Parathyroid adenoma (tissue), 2 donors: ENCODE measurements at regions not wholly inside any gene's neighbourhood (a gene's known extent, or its start where the extent isn't known, plus 50 kb on each side); places are given as distances from the start of the nearest gene placed in this dataset.

ENCODE experiments used
- H2AFZ ChIP-seq: fragments of 300-600 bp; sonication (generic); one replicate; pipeline ENCODE4 v1.7.0; 2017; ENCODE audit warnings: antibody characterized with exemption, mild to moderate bottlenecking
- H3K27ac ChIP-seq: fragments of 300-600 bp; sonication (generic); one replicate; pipeline ENCODE4 v1.7.0; 2017
- H3K27me3 ChIP-seq: fragments of 300-600 bp; sonication (generic); one replicate; pipeline ENCODE4 v1.7.0; 2017; ENCODE audit warnings: low read length; ENCODE audit not compliant: control insufficient read depth, insufficient read depth
- H3K36me3 ChIP-seq: fragments of 300-600 bp; sonication (generic); one replicate; pipeline ENCODE4 v1.7.0; 2017; ENCODE audit warnings: low read length; ENCODE audit not compliant: control insufficient read depth, insufficient read depth
- H3K4me1 ChIP-seq: fragments of 300-600 bp; sonication (generic); one replicate; pipeline ENCODE4 v1.7.0; 2017; ENCODE audit warnings: control low read depth
- H3K4me2 ChIP-seq: fragments of 300-600 bp; sonication (generic); one replicate; pipeline ENCODE4 v1.7.0; 2017; ENCODE audit warnings: low read length
- H3K4me3 ChIP-seq: fragments of 300-600 bp; sonication (generic); one replicate; pipeline ENCODE4 v1.7.0; 2017; ENCODE audit warnings: low read depth, low read length
- H3K79me2 ChIP-seq: fragments of 300-600 bp; sonication (generic); one replicate; pipeline ENCODE4 v1.7.0; 2017; ENCODE audit warnings: control low read depth
- H3K9ac ChIP-seq: fragments of 300-600 bp; sonication (generic); one replicate; pipeline ENCODE4 v1.7.0; 2017; ENCODE audit warnings: mild to moderate bottlenecking
- H3K9me3 ChIP-seq: fragments of 300-600 bp; sonication (generic); one replicate; pipeline ENCODE4 v1.7.0; 2017; ENCODE audit warnings: low read length; ENCODE audit not compliant: control insufficient read depth
- TF ChIP-seq, protein P1 (sequence below): fragments of 300-600 bp; sonication (generic); IDR thresholded peaks from one replicate; pipeline ENCODE4 v1.7.0; 2017; ENCODE audit warnings: antibody characterized with exemption, mild to moderate bottlenecking
- donor health status: primary hyperparathyroidism.

DNA sequence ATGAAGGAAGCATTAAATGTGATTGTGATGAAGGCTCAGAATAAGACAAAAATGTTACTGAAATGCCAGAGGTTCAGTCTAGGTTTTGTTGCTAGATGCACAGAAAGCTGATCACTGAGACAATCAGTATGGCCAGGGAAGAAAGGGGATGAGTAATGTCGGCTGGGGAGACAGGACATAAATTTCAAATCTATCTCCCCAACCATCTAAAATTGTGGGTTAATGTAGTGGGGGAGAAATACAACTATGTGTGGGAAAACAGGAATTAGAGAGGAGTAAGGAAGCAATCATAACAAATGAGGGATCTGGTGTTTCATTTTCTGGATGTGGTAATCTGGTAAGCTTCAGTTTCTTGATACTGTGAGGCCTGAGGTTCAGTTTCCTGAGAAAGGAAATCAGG lies 1111.0 kb downstream of the XPNPEP1 start:
- TF ChIP-seq, protein P1, sequence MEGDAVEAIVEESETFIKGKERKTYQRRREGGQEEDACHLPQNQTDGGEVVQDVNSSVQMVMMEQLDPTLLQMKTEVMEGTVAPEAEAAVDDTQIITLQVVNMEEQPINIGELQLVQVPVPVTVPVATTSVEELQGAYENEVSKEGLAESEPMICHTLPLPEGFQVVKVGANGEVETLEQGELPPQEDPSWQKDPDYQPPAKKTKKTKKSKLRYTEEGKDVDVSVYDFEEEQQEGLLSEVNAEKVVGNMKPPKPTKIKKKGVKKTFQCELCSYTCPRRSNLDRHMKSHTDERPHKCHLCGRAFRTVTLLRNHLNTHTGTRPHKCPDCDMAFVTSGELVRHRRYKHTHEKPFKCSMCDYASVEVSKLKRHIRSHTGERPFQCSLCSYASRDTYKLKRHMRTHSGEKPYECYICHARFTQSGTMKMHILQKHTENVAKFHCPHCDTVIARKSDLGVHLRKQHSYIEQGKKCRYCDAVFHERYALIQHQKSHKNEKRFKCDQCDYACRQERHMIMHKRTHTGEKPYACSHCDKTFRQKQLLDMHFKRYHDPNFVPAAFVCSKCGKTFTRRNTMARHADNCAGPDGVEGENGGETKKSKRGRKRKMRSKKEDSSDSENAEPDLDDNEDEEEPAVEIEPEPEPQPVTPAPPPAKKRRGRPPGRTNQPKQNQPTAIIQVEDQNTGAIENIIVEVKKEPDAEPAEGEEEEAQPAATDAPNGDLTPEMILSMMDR = no peak
- no peak overlapping the region for H3K4me2 ChIP-seq

DNA sequence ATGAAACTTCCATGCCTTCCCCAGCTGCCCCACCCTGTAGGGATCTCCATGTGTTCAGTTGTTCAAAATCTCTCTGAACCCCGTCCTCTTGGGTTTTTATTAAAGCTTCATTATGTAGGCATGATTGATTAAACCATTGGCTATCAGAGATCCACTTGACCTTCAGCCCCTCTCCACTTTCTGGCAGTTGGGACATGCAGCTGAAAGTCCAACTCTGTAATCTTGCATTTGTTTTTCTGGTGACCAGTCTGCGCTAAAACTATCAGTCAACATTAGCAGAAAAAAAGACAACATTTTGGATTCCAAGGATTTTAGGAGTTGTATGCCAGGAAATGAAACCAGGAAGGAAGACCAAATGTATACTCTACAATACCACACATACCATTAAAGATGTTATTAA lies 1115.1 kb downstream of the XPNPEP1 start:
- no peaks in the 10 kb centered on the region for H3K79me2 ChIP-seq
- no peak overlapping the region for H2AFZ ChIP-seq
- no peaks in the 10 kb centered on the region for H3K36me3 ChIP-seq
- H3K4me3 ChIP-seq = no peak overlapping the region
- H3K27ac ChIP-seq = no peak overlapping the region
- no peaks in the 10 kb centered on the region for H3K27me3 ChIP-seq
- no peak overlapping the region for H3K4me2 ChIP-seq
- H3K4me1 ChIP-seq = no peaks in the 10 kb centered on the region
- H3K9me3 ChIP-seq = no peaks in the 10 kb centered on the region
- TF ChIP-seq, protein P1 = no peak
- H3K9ac ChIP-seq = no peak overlapping the region

More for the DNA sequence above, 1111.0 kb downstream of the XPNPEP1 start:
- H3K36me3 ChIP-seq = no peaks in the 10 kb centered on the region
- H3K79me2 ChIP-seq = no peaks in the 10 kb centered on the region
- H3K9me3 ChIP-seq = no peaks in the 10 kb centered on the region
- H2AFZ ChIP-seq = no peak overlapping the region
- H3K27ac ChIP-seq = no peak overlapping the region
- H3K4me1 ChIP-seq = no peaks in the 10 kb centered on the region
- H3K27me3 ChIP-seq = no peaks in the 10 kb centered on the region
- no peak overlapping the region for H3K4me3 ChIP-seq
- H3K9ac ChIP-seq = no peak overlapping the region

DNA sequence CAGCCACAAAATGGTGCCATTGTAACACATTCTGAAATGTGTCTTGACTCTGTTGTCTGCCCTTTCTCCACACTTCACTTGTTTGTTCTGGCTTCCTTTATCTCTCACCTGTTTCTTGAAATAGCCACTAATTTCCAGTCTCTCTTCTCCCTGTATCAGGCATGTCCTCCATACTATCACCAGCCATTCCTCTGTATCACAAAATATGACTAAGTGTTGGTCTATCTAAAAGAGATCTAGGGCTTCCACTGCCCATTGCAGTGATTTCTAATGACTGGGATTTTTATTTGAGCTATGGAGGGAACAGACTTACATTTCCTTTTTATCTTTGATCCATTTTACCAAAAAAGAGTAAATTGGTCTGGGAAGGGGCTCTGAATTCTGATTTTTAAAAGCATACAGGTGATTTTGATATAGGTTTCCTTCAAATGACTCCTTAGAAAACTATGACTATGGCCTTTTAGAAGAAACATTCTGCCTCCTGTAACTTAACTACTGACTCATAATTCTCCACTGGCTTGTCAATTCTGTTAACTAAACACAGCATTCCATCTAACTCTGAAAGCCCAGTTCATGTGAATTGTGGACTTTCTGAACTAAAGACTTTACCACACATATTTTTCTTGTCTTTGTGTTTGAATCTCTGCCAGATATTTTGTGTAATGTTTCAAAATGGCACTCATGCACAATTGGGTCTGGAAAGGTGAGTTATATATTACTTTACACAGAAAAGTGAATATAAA lies 1121.4 kb downstream of the XPNPEP1 start:
- H3K27ac ChIP-seq = no peak overlapping the region

GRCh38 chr10:108801220-108801619 lies 1122.1 kb downstream of the XPNPEP1 start:
- no peaks in the 10 kb centered on the region for H3K79me2 ChIP-seq
- H3K9me3 ChIP-seq = no peaks in the 10 kb centered on the region
- no peak overlapping the region for H3K9ac ChIP-seq
- no peaks in the 10 kb centered on the region for H3K4me1 ChIP-seq
- H3K4me2 ChIP-seq = no peak overlapping the region
- H3K4me3 ChIP-seq = no peak overlapping the region
- H3K27me3 ChIP-seq = no peaks in the 10 kb centered on the region
- TF ChIP-seq, protein P1 = no peak
- H2AFZ ChIP-seq = no peak overlapping the region
- H3K27ac ChIP-seq = no peak overlapping the region
- H3K36me3 ChIP-seq = no peaks in the 10 kb centered on the region

More for the DNA sequence above, 1121.4 kb downstream of the XPNPEP1 start:
- Histone ChIP-seq H3K9ac (no peak overlapping the region), H3K27me3 (no peaks in the 10 kb centered on the region), H3K4me3 (no peak overlapping the region), H3K79me2 (no peaks in the 10 kb centered on the region), H3K4me2 (no peak overlapping the region), H3K9me3 (no peaks in the 10 kb centered on the region), H3K36me3 (no peaks in the 10 kb centered on the region), H2AFZ (no peak overlapping the region), H3K4me1 (no peaks in the 10 kb centered on the region)
- TF ChIP-seq, protein P1 = no peak

GRCh38 chr10:108797573-108797972 lies 1125.7 kb downstream of the XPNPEP1 start:
- Histone ChIP-seq H3K27ac (no peak overlapping the region), H3K4me2 (no peak overlapping the region), H3K79me2 (no peaks in the 10 kb centered on the region), H3K9ac (no peak overlapping the region), H3K9me3 (no peaks in the 10 kb centered on the region), H3K4me1 (no peaks in the 10 kb centered on the region), H3K36me3 (no peaks in the 10 kb centered on the region), H2AFZ (no peak overlapping the region), H3K27me3 (no peaks in the 10 kb centered on the region), H3K4me3 (no peak overlapping the region)
- TF ChIP-seq, protein P1 = no peak
